ENCODE measurements at regions not wholly inside any gene's neighbourhood (a gene's known extent, or its start where the extent isn't known, plus 50 kb on each side); places are given as distances from the start of the nearest gene placed in this dataset.

DNA sequence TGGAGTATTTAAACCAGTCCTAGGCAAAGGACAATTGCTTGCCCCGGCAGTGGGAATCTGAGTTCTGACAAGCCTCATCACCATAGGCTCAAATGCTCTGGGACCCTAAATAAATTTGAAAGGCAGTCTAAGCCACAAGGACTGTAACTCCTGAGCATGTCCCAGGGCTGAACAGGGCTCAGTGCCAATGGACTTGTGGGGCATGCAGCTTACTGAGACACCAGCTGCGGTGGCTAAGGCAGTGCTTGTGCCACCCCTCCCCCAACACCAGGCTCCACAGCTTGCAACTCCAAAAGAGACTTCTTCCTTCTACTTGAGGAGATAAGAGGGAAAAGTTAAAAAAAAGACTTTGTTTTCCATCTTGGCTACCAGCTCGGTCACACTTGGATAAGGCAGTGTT, 289.7 kb upstream of the DCBLD2 start:
- no peaks in the 10 kb centered on the region for H3F3A ChIP-seq (ENCODE audit: insufficient read depth, low read length, poor library complexity, severe bottlenecking)
- H3K4me3 ChIP-seq (ENCODE audit: low read length), result no peak overlapping the region
- H2AFZ ChIP-seq (ENCODE audit: low read depth, low read length), result no peak overlapping the region
- no peaks in the 10 kb centered on the region for H3K9me3 ChIP-seq (ENCODE audit: low read length)
- no peaks in the 10 kb centered on the region for H3K79me2 ChIP-seq (replicated peaks; ENCODE audit: insufficient read depth, low read length)
- no peaks in the 10 kb centered on the region for H3K9me2 ChIP-seq (ENCODE audit: insufficient read depth, low read length)
- H3K4me2 ChIP-seq (ENCODE audit: low read length), result no peak overlapping the region
- H4K20me1 ChIP-seq (ENCODE audit: insufficient read depth), result no peaks in the 10 kb centered on the region
- TF ChIP-seq SMC3 (conservative IDR thresholded peaks at IDR 0.05; ENCODE audit: poor library complexity) (no peak), EZH2 (IDR thresholded peaks at IDR 0.05; ENCODE audit: borderline replicate concordance, insufficient read depth, low read length, poor library complexity, severe bottlenecking) (no peak), MXI1 (conservative IDR thresholded peaks at IDR 0.05; ENCODE audit: poor library complexity, severe bottlenecking) (no peak), CTCF (IDR thresholded peaks at IDR 0.05; ENCODE audit: poor library complexity, severe bottlenecking) (no peak), TAF1 (IDR thresholded peaks at IDR 0.05; ENCODE audit: low read depth) (no peak), RAD21 (conservative IDR thresholded peaks at IDR 0.05) (no peak), EP300 (conservative IDR thresholded peaks at IDR 0.05; ENCODE audit: poor library complexity, severe bottlenecking) (no peak), POLR2AphosphoS5 (IDR thresholded peaks at IDR 0.05) (no peak)
- TF ChIP-seq, protein P1, sequence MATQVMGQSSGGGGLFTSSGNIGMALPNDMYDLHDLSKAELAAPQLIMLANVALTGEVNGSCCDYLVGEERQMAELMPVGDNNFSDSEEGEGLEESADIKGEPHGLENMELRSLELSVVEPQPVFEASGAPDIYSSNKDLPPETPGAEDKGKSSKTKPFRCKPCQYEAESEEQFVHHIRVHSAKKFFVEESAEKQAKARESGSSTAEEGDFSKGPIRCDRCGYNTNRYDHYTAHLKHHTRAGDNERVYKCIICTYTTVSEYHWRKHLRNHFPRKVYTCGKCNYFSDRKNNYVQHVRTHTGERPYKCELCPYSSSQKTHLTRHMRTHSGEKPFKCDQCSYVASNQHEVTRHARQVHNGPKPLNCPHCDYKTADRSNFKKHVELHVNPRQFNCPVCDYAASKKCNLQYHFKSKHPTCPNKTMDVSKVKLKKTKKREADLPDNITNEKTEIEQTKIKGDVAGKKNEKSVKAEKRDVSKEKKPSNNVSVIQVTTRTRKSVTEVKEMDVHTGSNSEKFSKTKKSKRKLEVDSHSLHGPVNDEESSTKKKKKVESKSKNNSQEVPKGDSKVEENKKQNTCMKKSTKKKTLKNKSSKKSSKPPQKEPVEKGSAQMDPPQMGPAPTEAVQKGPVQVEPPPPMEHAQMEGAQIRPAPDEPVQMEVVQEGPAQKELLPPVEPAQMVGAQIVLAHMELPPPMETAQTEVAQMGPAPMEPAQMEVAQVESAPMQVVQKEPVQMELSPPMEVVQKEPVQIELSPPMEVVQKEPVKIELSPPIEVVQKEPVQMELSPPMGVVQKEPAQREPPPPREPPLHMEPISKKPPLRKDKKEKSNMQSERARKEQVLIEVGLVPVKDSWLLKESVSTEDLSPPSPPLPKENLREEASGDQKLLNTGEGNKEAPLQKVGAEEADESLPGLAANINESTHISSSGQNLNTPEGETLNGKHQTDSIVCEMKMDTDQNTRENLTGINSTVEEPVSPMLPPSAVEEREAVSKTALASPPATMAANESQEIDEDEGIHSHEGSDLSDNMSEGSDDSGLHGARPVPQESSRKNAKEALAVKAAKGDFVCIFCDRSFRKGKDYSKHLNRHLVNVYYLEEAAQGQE (IDR thresholded peaks at IDR 0.05; ENCODE audit: borderline replicate concordance), result no peak
- H3K27me3 ChIP-seq (ENCODE audit: insufficient read depth, low read depth, low read length), result no peaks in the 10 kb centered on the region
- H3K9ac ChIP-seq (ENCODE audit: low read length), result no peak overlapping the region
- H3K27ac ChIP-seq (ENCODE audit: low read length), result no peak overlapping the region
- no peaks in the 10 kb centered on the region for H3K36me3 ChIP-seq (ENCODE audit: insufficient read depth, low read length)

DNA sequence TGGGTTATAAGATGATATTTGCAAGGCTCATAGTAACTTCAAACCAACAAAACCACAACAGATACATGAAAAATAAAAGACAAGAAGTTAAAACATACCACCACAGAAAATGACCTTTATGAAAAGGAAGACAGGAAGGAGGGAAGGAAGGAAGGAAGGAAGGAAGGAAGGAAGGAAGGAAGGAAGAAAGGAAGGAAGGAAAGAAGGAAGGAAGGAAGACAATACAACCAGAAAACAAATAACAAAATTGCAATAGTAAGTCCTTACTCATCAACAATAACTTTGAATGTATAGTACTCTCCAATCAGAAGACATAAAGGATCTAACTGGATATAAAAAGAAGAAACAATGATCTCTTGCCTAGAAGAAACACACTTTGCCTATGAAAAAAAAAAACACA, 287.4 kb upstream of the DCBLD2 start:
- no peak overlapping the region for H3K4me3 ChIP-seq (ENCODE audit: low read length)
- no peaks in the 10 kb centered on the region for H3K36me3 ChIP-seq (ENCODE audit: insufficient read depth, low read length)
- H3K9me2 ChIP-seq (ENCODE audit: insufficient read depth, low read length), result no peaks in the 10 kb centered on the region
- TF ChIP-seq SMC3 (conservative IDR thresholded peaks at IDR 0.05; ENCODE audit: poor library complexity), result no peak
- no peaks in the 10 kb centered on the region for H3K9me3 ChIP-seq (ENCODE audit: low read length)
- no peak overlapping the region for H3K9ac ChIP-seq (ENCODE audit: low read length)
- no peaks in the 10 kb centered on the region for H3F3A ChIP-seq (ENCODE audit: insufficient read depth, low read length, poor library complexity, severe bottlenecking)
- H3K79me2 ChIP-seq (replicated peaks; ENCODE audit: insufficient read depth, low read length), result no peaks in the 10 kb centered on the region
- no peaks in the 10 kb centered on the region for H4K20me1 ChIP-seq (ENCODE audit: insufficient read depth)
- no peaks in the 10 kb centered on the region for H3K27me3 ChIP-seq (ENCODE audit: insufficient read depth, low read depth, low read length)
- H3K4me2 ChIP-seq (ENCODE audit: low read length), result no peak overlapping the region
- H3K27ac ChIP-seq (ENCODE audit: low read length), result no peak overlapping the region
- H2AFZ ChIP-seq (ENCODE audit: low read depth, low read length), result no peak overlapping the region

DNA sequence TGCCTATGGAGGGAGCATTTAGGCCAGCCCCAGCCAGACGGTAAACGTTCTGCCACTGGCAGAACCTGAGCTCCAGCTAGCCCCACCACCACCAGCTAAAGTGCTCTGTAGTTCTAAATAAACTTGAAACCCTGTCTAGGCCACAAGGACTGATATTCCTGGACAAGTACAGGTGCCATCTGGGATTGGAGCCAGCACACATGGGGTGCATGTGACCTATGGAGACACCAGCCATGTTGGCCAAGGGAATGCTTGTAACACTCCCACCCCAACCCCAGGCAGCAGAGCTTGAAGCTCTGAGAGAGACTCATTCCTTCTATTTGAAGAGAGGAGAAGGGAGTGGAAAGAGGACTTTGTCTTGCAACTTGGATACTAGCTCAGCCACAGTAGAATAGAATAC, 284.5 kb upstream of the DCBLD2 start:
- Histone ChIP-seq H3K9ac (ENCODE audit: low read length) (no peak overlapping the region), H3K79me2 (replicated peaks; ENCODE audit: insufficient read depth, low read length) (no peaks in the 10 kb centered on the region), H3K36me3 (ENCODE audit: insufficient read depth, low read length) (no peaks in the 10 kb centered on the region), H2AFZ (ENCODE audit: low read depth, low read length) (no peak overlapping the region), H4K20me1 (ENCODE audit: insufficient read depth) (no peaks in the 10 kb centered on the region), H3K4me3 (ENCODE audit: low read length) (no peak overlapping the region), H3K9me3 (ENCODE audit: low read length) (no peaks in the 10 kb centered on the region), H3K27ac (ENCODE audit: low read length) (no peak overlapping the region), H3K9me2 (ENCODE audit: insufficient read depth, low read length) (no peaks in the 10 kb centered on the region), H3F3A (ENCODE audit: insufficient read depth, low read length, poor library complexity, severe bottlenecking) (no peaks in the 10 kb centered on the region), H3K27me3 (ENCODE audit: insufficient read depth, low read depth, low read length) (no peaks in the 10 kb centered on the region), H3K4me2 (ENCODE audit: low read length) (no peak overlapping the region)
- TF ChIP-seq TAF1 (IDR thresholded peaks at IDR 0.05; ENCODE audit: low read depth), result no peak
- no peak for TF ChIP-seq SMC3 (conservative IDR thresholded peaks at IDR 0.05; ENCODE audit: poor library complexity)
- no peak for TF ChIP-seq RAD21 (conservative IDR thresholded peaks at IDR 0.05)
- no peak for TF ChIP-seq CTCF (IDR thresholded peaks at IDR 0.05; ENCODE audit: poor library complexity, severe bottlenecking)
- TF ChIP-seq EZH2 (IDR thresholded peaks at IDR 0.05; ENCODE audit: borderline replicate concordance, insufficient read depth, low read length, poor library complexity, severe bottlenecking), result no peak
- TF ChIP-seq MXI1 (conservative IDR thresholded peaks at IDR 0.05; ENCODE audit: poor library complexity, severe bottlenecking), result no peak
- TF ChIP-seq, protein P1 (IDR thresholded peaks at IDR 0.05; ENCODE audit: borderline replicate concordance), result no peak

Data from neural cell (in vitro differentiated cells).